HG02763 (cell line): ENCODE measurements at regions not wholly inside any gene's neighbourhood (a gene's known extent, or its start where the extent isn't known, plus 50 kb on each side); places are given as distances from the start of the nearest gene placed in this dataset.

Experiments
- ATAC-seq: cut with Tn5 transposase; IDR thresholded peaks from one replicate; pipeline ENCODE4 v1.9.1; 2021; ENCODE audit warnings: mild to moderate bottlenecking, moderate library complexity; ENCODE audit not compliant: unreplicated experiment

GRCh38 chr4:1479454-1479853, 73.2 kb upstream of the NKX1-1 start:
- ATAC-seq = no peak

- ATAC-seq = no peak
Observed at GRCh38 chr4:1478766-1479355, 72.6 kb upstream of the NKX1-1 start.

GRCh38 chr4:1477045-1477840, 71.0 kb upstream of the NKX1-1 start:
- ATAC-seq = no peak

- no peak for ATAC-seq
Observed at GRCh38 chr4:1476140-1476513, 69.9 kb upstream of the NKX1-1 start.

GRCh38 chr4:1475277-1476139, 69.3 kb upstream of the NKX1-1 start:
- ATAC-seq = no peak

- no peak for ATAC-seq
Observed at GRCh38 chr4:1474126-1475090, 68.2 kb upstream of the NKX1-1 start.

- no peak for ATAC-seq
Observed at GRCh38 chr4:1473718-1474117, 67.5 kb upstream of the NKX1-1 start.

GRCh38 chr4:1472911-1473518, 66.8 kb upstream of the NKX1-1 start:
- no peak for ATAC-seq

GRCh38 chr4:1472148-1472797, 66.0 kb upstream of the NKX1-1 start:
- ATAC-seq = no peak

GRCh38 chr4:1471443-1472147, 65.4 kb upstream of the NKX1-1 start:
- no peak for ATAC-seq

GRCh38 chr4:1470816-1471442, 64.7 kb upstream of the NKX1-1 start:
- no peak for ATAC-seq

- ATAC-seq = no peak
Observed at GRCh38 chr4:1470393-1470670, 64.1 kb upstream of the NKX1-1 start.

- no peak for ATAC-seq
Observed at GRCh38 chr4:1469607-1470392, 63.6 kb upstream of the NKX1-1 start.

- ATAC-seq = no peak
Observed at GRCh38 chr4:1469043-1469442, 62.8 kb upstream of the NKX1-1 start.

- no peak for ATAC-seq
Observed at GRCh38 chr4:1467581-1468458, 61.6 kb upstream of the NKX1-1 start.

GRCh38 chr4:1466863-1467165, 60.6 kb upstream of the NKX1-1 start:
- no peak for ATAC-seq
